ENCODE measurements at regions not wholly inside any gene's neighbourhood (a gene's known extent, or its start where the extent isn't known, plus 50 kb on each side); places are given as distances from the start of the nearest gene placed in this dataset.

GRCh38 chr5:18546591-18546990 is 912.3 kb downstream of the TAF11L14 start:
- TF ChIP-seq CTCF (IDR thresholded peaks at IDR 0.05; ENCODE audit: poor library complexity), result no peak
- no peak for TF ChIP-seq EZH2phosphoT487 (IDR thresholded peaks at IDR 0.05; ENCODE audit: low read depth, severe bottlenecking, unreplicated experiment)
